GM12878 (cell line): ENCODE measurements at regions not wholly inside any gene's neighbourhood (a gene's known extent, or its start where the extent isn't known, plus 50 kb on each side); places are given as distances from the start of the nearest gene placed in this dataset.

Experiments used
- ATF3 ChIP-seq: IDR thresholded peaks from 2 replicates; pipeline ENCODE4 v1.6.1; 2011; ENCODE audit warnings: low read depth, mild to moderate bottlenecking, low read length, moderate library complexity, borderline replicate concordance; ENCODE audit errors: extremely low read depth
- CBFB ChIP-seq: IDR thresholded peaks from 2 replicates; pipeline ENCODE4 v1.6.1; 2016; ENCODE audit warnings: antibody characterized with exemption, low read depth
- ESRRA ChIP-seq: IDR thresholded peaks from 2 replicates; pipeline ENCODE4 v1.6.1; 2012; ENCODE audit warnings: mild to moderate bottlenecking, low read length, improper control_type of control experiment
- EZH2 ChIP-seq: IDR thresholded peaks from 2 replicates; pipeline ENCODE4 v1.6.1; 2012; ENCODE audit warnings: low read depth, mild to moderate bottlenecking, control low read depth, inconsistent platforms, low read length, borderline replicate concordance; ENCODE audit not compliant: control insufficient read depth
- GABPA ChIP-seq: IDR thresholded peaks from 2 replicates; pipeline ENCODE4 v1.6.1; 2014; ENCODE audit warnings: antibody characterized with exemption, low read depth, mild to moderate bottlenecking, inconsistent platforms
- HDAC2 ChIP-seq: fragments of 200-600 bp; sonication (generic); IDR thresholded peaks from 2 replicates; pipeline ENCODE4 v1.6.1; 2017
- NR2C2 ChIP-seq: IDR thresholded peaks from 2 replicates; pipeline ENCODE4 v1.6.1; 2011; ENCODE audit warnings: borderline replicate concordance, low read depth; ENCODE audit not compliant: control insufficient read depth, insufficient read length
- POLR2A ChIP-seq: IDR thresholded peaks from 2 replicates; pipeline ENCODE4 v1.6.1; 2011; ENCODE audit warnings: low read depth, mild to moderate bottlenecking, low read length
- TF ChIP-seq, protein P1 (sequence below), 3 experiments: IDR thresholded peaks in 2 of 3; conservative IDR thresholded peaks in 1 of 3; 2 replicates each; pipeline ENCODE4 v1.5.1; 2011; ENCODE audit warnings: low read depth in 3 of 3, low read length in 3 of 3, mild to moderate bottlenecking in 3 of 3, control low read depth in 2 of 3, moderate library complexity in 2 of 3, inconsistent platforms in 1 of 3, mixed read lengths in 1 of 3; ENCODE audit not compliant: control insufficient read depth in 2 of 3, insufficient read depth in 1 of 3; ENCODE audit errors: extremely low read depth in 1 of 3

DNA sequence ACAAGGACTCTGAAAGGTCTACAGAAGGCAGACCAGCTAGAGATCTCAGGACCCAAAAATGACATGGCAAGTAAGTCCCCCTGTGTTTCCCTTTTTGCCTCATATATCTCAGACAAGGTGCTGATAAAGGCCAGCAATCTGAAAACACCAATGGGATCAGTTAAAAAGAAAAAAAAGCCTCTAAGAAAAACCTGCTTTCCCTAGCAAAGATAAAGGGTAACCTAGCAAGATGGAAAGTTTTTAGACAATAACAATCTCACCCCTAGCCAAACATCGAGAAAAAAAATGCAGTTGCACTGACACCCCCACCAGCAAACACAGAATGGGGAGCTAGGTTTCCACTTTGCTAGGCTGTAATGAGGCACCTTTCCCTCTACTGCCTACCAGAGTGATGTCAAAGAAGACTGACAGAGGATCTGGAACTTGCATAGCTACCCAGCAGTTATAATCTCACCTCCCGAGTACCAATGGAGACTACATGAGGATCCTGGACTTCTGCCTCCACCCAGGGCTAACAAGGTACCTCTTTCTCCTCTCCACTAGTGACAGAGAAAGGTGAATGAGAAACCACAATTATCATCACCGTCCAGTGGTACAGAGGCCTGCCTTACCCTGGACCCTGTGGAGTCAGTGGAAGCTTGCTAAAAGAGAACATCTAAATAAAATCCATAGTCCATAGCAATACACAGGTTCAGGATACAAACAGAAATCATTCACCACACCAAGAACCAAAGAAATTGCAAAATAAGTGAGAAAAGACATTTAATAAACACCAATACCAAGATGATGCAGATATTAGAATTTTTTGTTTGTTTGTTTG, 240.8 kb downstream of the ARHGAP12 start:
- no peak for TF ChIP-seq ESRRA
- no peak for TF ChIP-seq NR2C2
- no peak for TF ChIP-seq CBFB
- no peak for TF ChIP-seq POLR2A
- no peak for TF ChIP-seq GABPA
- TF ChIP-seq HDAC2 = no peak
- no peak for TF ChIP-seq ATF3
- TF ChIP-seq, protein P1, sequence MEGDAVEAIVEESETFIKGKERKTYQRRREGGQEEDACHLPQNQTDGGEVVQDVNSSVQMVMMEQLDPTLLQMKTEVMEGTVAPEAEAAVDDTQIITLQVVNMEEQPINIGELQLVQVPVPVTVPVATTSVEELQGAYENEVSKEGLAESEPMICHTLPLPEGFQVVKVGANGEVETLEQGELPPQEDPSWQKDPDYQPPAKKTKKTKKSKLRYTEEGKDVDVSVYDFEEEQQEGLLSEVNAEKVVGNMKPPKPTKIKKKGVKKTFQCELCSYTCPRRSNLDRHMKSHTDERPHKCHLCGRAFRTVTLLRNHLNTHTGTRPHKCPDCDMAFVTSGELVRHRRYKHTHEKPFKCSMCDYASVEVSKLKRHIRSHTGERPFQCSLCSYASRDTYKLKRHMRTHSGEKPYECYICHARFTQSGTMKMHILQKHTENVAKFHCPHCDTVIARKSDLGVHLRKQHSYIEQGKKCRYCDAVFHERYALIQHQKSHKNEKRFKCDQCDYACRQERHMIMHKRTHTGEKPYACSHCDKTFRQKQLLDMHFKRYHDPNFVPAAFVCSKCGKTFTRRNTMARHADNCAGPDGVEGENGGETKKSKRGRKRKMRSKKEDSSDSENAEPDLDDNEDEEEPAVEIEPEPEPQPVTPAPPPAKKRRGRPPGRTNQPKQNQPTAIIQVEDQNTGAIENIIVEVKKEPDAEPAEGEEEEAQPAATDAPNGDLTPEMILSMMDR (IDR thresholded peaks at IDR 0.05 in 2 of 3, conservative IDR thresholded peaks at IDR 0.05 in 1 of 3; ENCODE audit: control insufficient read depth in 2 of 3, extremely low read depth in 1 of 3, insufficient read depth in 1 of 3, low read depth in 3 of 3, low read length in 3 of 3) = no peak
- TF ChIP-seq EZH2 = no peak
